ENCODE measurements at regions not wholly inside any gene's neighbourhood (a gene's known extent, or its start where the extent isn't known, plus 50 kb on each side); places are given as distances from the start of the nearest gene placed in this dataset.
"Not testable (repeated sequence)": the region's sequence is repeated elsewhere in the genome, so short reads cannot be mapped to it uniquely, and the experiment has no call there.

DNA sequence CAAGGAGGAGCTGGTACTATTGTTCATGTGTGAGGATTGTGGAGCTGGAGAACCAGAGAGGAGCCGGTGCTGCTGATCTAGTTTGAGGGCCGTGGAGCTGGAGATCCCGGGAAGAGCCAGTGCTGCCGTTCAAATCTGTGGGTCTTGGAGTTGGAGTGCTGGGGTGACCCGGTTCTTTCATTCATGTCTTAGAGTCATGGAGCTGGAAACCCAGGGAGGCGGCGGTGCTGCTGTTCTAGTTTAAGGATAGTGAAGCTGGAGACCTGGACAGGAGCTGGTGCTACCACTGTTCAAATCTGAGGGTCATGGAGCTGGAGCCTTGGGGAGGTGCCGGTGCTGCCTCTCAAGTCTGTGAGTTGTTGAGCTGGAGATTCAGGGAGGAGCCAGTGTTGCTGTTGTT lies 88.5 kb upstream of the ZNF479 start:
- Mint-ChIP-seq H3K9me3 (peaks cover 67 to 78% of the 10 kb centered on the region in 2 donors), H3K4me1 (no peaks in the 10 kb centered on the region), H3K27ac (no peak overlapping the region), H3K4me3 (no peak overlapping the region), H3K27me3 (no peaks in the 10 kb centered on the region)
- no peak for DNase-seq
- no peak for ATAC-seq

DNA sequence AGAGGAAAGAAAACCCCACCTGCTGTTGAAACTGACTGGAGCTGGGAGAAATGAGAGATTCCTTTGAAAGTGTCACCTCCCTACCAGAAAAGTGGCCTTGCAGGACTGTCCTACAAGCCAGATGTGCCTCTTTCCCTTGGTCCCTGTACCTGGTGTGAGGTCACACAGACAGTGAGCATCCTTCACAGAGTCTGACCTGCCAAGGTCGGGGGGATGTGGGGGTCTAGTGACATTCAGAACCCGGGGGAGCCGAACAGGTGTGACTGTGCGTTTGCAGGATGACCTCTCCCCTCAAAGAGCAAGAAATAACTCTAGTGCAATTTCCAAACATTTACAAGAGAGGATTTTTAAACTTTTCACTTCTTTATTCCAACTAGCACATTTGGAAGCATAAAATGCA lies 93.4 kb upstream of the ZNF479 start:
- Mint-ChIP-seq H3K4me1 (no peaks in the 10 kb centered on the region), H3K27ac (no peak overlapping the region), H3K9me3 (peaks cover 28 to 64% of the 10 kb centered on the region in 2 donors), H3K27me3 (no peaks in the 10 kb centered on the region), H3K4me3 (no peak overlapping the region)
- no peak for ATAC-seq
- no peak for DNase-seq

- not testable (repeated sequence) for H3K27ac Mint-ChIP-seq, DNase-seq, ATAC-seq, H3K27me3 Mint-ChIP-seq, H3K4me3 Mint-ChIP-seq, H3K4me1 Mint-ChIP-seq
- peaks cover 44 to 63% of the 10 kb centered on the region in 2 donors for H3K9me3 Mint-ChIP-seq
These were observed 109.0 kb upstream of the ZNF479 start for GRCh38 chr7:57241236-57241635.

GRCh38 chr7:57243551-57243950 lies 111.3 kb upstream of the ZNF479 start:
- not testable (repeated sequence) for H3K4me3 Mint-ChIP-seq, DNase-seq, ATAC-seq, H3K4me1 Mint-ChIP-seq, H3K27me3 Mint-ChIP-seq, H3K27ac Mint-ChIP-seq
- peaks cover 34 to 62% of the 10 kb centered on the region in 2 donors for H3K9me3 Mint-ChIP-seq

DNA sequence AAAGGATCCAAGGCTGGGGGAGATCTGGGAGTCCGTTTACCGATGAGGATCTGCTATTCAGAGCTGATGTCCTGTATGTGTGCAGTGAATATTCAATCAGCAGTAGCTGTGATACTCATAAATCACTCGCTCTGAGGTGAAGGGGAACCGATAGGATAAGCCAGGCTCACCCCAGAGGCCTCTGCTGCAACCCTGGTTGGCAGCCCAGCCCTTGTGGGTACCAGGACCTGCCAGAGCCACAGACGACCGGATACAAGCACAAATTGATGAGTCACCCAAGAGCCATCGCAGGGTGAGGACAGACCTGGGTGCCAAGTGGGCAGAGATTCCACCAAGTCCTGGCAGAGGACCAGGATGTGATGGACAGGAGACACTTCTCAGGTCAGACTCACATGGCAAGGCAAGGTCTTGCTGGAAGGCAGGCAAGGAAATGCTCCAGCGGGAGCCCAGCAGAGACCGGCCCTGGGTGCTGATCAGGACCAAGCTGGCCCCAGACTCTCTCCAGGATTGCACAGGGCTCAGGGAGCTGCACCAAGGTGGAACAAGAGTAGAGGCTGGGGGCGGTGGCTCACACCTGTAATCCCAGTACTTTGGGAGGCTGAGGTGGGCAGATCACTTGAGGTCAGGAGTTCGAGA lies 112.2 kb upstream of the ZNF479 start:
- H3K4me1 Mint-ChIP-seq, H3K27ac Mint-ChIP-seq, ATAC-seq, DNase-seq, H3K4me3 Mint-ChIP-seq, H3K27me3 Mint-ChIP-seq: not testable (repeated sequence)
- peaks cover 28 to 59% of the 10 kb centered on the region in 2 donors for H3K9me3 Mint-ChIP-seq

DNA sequence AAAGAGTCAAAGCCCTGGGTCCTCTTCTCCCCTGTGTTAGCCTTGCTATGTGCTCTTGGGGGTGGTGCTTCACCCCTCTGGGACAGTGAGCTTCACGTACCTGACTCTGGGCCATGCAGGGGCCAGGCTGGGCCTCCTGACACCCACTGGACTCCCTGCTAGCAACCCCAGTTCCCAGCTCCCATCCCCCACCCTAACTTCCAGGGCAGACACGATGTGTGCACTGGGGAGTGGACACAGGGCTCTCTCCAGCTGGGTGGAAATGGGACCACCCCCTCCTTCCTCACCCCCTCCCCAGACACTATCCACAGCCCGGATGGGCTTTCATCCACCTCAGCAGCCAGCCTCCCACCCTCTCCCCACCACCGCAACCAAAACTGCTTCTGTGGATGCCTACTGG lies 113.0 kb upstream of the ZNF479 start:
- Mint-ChIP-seq H3K27ac (no peak overlapping the region), H3K9me3 (peaks cover 28 to 59% of the 10 kb centered on the region in 2 donors)

DNA sequence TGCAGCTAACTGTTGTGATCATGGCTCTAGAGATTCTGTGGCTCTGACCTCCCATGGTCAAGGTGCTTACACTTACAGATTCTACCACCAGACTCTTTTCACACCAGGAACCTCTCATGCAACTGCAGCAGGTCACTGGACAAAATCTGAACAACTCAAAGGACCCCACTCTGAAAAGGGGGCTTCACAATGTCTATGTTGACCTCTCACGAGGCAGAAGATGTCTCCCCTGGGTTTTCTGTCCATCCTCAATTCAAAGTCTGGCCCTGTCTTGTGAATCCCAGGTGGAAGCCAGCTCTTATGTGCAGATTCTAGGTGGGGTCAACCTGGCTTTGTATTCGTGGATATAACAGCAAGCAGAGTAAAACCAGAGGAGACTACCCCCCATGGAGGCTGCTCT lies 118.6 kb upstream of the ZNF479 start:
- H3K9me3 Mint-ChIP-seq, result peaks cover 0 to 29% of the 10 kb centered on the region in 2 donors
- no peaks in the 10 kb centered on the region for H3K4me1 Mint-ChIP-seq
- H3K27me3 Mint-ChIP-seq, result no peaks in the 10 kb centered on the region
- H3K4me3 Mint-ChIP-seq, result no peak overlapping the region
- H3K27ac Mint-ChIP-seq, result no peak overlapping the region
- ATAC-seq (no peak), DNase-seq (no peak)

More for the DNA sequence above, 113.0 kb upstream of the ZNF479 start:
- no peak for DNase-seq
- Mint-ChIP-seq H3K4me3 (no peak overlapping the region), H3K27me3 (no peaks in the 10 kb centered on the region), H3K4me1 (no peaks in the 10 kb centered on the region)
- ATAC-seq, result no peak

DNA sequence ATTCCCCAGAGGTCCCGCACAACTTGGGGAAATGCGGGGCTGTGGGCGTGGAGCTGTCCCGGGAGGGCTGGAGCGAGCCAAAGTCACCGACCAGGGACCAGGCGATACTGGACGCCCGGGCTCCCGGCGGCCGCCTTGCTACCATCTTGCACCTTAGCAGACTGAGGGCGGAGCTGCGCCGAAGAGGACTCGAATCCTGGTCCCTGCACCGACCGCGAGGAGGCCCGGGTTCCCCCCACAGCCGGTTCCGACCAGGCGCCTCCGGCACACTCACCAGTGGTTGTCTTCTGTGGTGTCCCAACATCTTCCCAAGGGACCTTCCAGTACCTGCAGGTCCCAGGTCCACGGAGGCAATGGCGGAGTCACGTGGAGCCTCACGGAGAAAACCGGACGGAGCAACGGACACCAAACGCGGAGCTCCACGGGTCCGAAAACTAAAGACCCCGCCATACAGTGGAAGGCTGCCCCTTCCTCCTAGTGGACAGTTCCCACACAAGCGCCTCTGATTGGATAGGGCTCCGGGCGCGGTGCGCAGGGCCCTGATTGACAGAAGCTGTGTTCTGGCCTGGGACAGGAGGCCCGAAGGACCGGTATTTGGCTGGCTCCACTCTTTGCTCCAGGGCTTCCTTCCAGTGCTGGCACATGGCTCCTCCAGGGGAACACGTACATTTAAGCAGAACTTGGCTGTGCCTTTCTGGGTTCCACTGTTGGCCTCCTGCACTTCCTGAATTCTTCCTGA lies 124.6 kb upstream of the ZNF479 start:
- Mint-ChIP-seq H3K4me1 (no peaks in the 10 kb centered on the region), H3K27ac (no peak overlapping the region), H3K27me3 (no peaks in the 10 kb centered on the region), H3K9me3 (peaks cover 5 to 22% of the 10 kb centered on the region in 2 donors), H3K4me3 (no peak overlapping the region)
- ATAC-seq (no peak), DNase-seq (no peak)

DNA sequence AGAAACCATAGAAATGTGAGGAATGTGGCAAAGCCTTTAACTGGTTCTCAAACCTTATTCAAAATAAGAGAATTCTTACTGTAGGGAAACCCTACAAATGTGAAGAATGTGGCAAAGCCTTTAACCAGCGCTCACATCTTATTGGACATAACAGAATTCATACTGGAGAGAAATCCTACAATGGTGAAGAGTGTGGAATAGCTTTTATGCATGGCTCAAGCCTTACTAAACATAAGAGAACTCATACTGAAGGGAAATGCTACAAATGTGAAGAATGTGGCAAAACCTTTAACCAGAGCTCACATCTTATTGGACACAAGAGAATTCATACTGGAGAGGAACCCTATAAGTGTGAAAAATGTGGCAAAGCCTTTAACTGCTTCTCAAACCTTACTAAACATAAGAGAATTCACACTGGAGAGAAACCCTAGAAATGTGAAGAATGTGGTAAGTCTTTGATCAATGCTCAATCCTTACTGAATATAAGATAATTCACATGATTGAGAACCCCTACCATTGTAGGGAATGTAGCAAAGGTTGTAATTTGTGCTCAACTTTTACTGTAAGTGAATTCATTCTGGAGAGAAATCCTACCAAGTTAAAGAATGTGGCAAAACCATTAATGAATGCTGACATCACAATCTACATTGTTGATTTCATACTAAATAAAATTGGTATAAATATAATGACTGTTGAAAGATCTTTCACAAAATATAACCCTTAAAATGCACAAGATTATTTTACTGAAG lies 142.5 kb upstream of the ZNF479 start:
- H3K27me3 Mint-ChIP-seq, result no peaks in the 10 kb centered on the region
- H3K4me1 Mint-ChIP-seq, result no peaks in the 10 kb centered on the region
- peaks cover 17 to 45% of the 10 kb centered on the region in 2 donors for H3K9me3 Mint-ChIP-seq
- no peak overlapping the region for H3K4me3 Mint-ChIP-seq
- ATAC-seq (no peak), DNase-seq (no peak)
- no peak overlapping the region for H3K27ac Mint-ChIP-seq

DNA sequence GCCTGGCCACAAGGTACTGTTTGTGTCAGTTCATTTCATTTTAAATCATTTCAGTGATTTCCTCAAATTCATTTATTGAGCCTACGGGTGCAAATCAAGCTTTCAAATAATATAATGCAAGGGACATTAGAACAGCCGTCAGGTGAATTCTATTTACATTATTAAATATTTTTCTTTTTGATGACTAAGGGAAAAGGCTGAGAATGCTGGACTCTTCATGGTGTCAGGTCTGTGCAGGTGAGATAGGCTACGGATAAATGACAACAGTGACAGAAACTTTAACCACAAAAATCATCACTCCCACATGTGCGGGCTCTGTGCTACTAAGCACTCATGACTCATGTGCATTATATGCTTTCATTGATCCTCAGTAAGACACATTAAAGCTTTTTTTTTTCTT lies 149.2 kb upstream of the ZNF716 start:
- Mint-ChIP-seq H3K4me1 (no peaks in the 10 kb centered on the region), H3K27ac (no peak overlapping the region), H3K4me3 (no peak overlapping the region), H3K27me3 (no peaks in the 10 kb centered on the region), H3K9me3 (peaks cover 14 to 15% of the 10 kb centered on the region in 2 donors)
- ATAC-seq (no peak), DNase-seq (no peak)

DNA sequence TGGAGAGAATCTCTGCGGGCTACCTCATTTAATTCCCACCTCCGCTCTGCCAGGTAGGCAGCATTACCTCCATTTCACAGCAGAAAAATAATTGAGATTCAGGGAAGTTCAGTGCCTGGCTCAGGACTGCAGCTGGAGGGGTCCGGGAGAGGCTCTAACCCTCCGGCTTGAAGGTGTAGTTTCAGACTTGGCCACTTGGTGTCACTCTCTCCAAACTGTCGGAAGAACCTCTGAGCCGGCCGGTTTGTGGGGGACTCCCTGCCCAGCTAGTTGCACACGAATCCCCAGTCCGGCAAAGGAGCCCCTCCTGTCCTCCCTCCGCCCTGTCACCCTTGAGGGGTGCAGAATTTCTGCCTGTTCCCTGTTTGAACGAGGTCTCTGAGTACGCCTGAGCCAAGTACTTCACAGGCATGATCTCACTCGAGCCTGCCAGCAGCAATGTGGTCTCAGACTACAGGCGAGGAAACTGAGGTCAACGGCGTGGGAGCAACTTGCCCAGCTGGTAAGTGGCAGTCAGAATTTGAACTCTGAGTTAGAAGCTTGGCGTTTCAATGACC lies 144.7 kb upstream of the ZNF716 start:
- H3K9me3 Mint-ChIP-seq, result peaks cover 19 to 32% of the 10 kb centered on the region in 2 donors
- no peak for ATAC-seq
- H3K27ac Mint-ChIP-seq, result no peak overlapping the region
- H3K4me1 Mint-ChIP-seq, result no peaks in the 10 kb centered on the region
- no peaks in the 10 kb centered on the region for H3K27me3 Mint-ChIP-seq
- DNase-seq, result no peak
- H3K4me3 Mint-ChIP-seq, result no peak overlapping the region

DNA sequence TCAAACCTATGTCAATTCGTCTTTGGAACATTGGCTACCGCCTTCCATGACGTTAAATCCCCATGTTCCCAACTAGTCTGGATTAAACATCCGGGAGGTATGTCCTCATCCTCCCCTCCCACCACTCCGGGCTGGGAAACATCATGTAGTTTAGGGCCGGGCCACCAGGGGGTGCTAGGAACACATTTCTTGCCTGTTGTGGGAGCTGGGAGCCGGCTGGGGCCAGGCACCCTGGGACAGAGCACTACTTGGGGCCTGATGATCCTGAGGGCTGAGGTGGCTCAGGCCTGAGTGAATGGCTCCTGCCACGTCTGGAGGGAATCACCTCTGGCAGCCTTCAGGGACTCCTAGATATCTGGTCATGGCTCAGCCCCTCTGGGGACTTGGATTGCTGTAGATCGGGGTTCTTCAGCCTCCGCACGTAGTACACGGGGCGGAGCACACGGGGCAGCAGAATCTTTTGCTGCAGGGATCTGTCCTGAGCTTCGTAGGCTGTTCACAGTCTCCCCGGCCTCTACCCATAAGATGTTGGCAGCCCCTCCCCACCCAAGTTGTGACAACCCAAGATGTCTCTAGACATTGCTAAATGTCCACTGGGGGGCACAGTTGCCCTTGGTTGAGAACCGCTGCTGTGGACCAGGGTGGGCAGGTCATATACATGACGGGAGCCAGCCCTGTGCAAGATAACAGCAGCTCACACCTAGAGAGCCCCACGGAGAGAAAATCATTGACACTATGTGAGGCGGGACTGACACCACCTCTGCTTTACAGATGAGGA lies 141.2 kb upstream of the ZNF716 start:
- peaks cover 16 to 29% of the 10 kb centered on the region in 2 donors for H3K9me3 Mint-ChIP-seq
- no peak for ATAC-seq
- H3K4me3 Mint-ChIP-seq, result no peak overlapping the region

GRCh38 chr7:57327081-57327480 lies 122.9 kb upstream of the ZNF716 start:
- ATAC-seq (no peak), DNase-seq (no peak)
- Mint-ChIP-seq H3K4me1 (no peaks in the 10 kb centered on the region), H3K27ac (no peak overlapping the region), H3K4me3 (no peak overlapping the region), H3K27me3 (no peaks in the 10 kb centered on the region), H3K9me3 (peaks cover 34 to 79% of the 10 kb centered on the region in 2 donors)

More for the DNA sequence above, 141.2 kb upstream of the ZNF716 start:
- Mint-ChIP-seq H3K27me3 (no peaks in the 10 kb centered on the region), H3K27ac (no peak overlapping the region), H3K4me1 (no peaks in the 10 kb centered on the region)
- DNase-seq, result no peak

GRCh38 chr7:57328457-57328856 lies 121.5 kb upstream of the ZNF716 start:
- H3K27me3 Mint-ChIP-seq, result no peaks in the 10 kb centered on the region
- no peak overlapping the region for H3K4me3 Mint-ChIP-seq
- ATAC-seq (no peak), DNase-seq (no peak)
- peaks cover 34 to 66% of the 10 kb centered on the region in 2 donors for H3K9me3 Mint-ChIP-seq
- H3K27ac Mint-ChIP-seq, result no peak overlapping the region
- H3K4me1 Mint-ChIP-seq, result no peaks in the 10 kb centered on the region

DNA sequence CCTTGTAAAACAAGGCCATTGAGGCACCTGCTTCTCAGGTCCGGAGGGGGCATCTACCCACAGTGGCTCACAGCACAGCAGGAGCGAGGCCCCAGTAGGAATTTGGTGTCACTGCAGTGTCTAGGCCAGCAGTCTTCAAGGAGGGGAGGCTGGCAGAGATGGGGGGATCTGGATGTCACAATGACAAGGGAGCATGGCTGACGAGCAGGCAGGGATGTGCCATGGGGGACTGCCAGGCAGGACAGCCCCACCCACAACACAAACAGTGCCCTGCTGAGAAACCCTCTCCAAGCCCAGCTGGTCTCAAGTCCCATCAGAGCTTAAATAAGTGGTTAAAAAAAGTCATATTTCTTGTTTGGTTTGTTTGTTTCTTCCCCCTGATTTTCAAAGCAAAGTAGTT lies 121.0 kb upstream of the ZNF716 start:
- Mint-ChIP-seq H3K27me3 (no peaks in the 10 kb centered on the region), H3K9me3 (peaks cover 34 to 65% of the 10 kb centered on the region in 2 donors), H3K4me1 (no peaks in the 10 kb centered on the region), H3K27ac (no peak overlapping the region), H3K4me3 (no peak overlapping the region)
- ATAC-seq (no peak), DNase-seq (no peak)

Data from stimulated activated naive CD8-positive, alpha-beta T cell treated with anti-CD3 and anti-CD28 coated beads, Interleukin-15, amount 100 ng/mL, for 72 hours (primary cell).